ENCODE measurements at regions not wholly inside any gene's neighbourhood (a gene's known extent, or its start where the extent isn't known, plus 50 kb on each side); places are given as distances from the start of the nearest gene placed in this dataset.

- DNase-seq (ENCODE audit: low read depth): no peak
These were observed 100.5 kb upstream of the ZBTB40 start for GRCh38 chr1:22350924-22351767.

GRCh38 chr1:22351768-22352080 lies 99.9 kb upstream of the ZBTB40 start:
- no peak for DNase-seq (ENCODE audit: low read depth)

DNA sequence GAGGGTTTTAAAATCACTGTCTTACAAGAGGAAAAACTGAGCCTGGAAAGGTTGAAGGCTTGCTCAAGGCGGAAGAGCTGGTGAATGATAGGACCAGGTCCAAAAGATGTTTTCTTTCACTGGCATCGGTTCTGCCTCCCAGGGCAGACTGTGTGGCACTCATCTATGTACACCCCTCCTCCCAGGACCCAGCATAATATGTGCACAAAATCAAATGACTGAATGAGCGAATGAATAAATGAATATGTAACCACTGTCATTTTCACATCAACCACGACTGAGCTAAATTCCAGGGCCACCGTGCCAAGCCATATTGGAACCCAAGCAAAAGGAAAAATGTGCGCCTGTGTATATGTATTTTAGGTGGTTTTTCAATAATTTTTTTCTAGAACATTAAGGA lies 99.3 kb upstream of the ZBTB40 start:
- no peak for DNase-seq (ENCODE audit: low read depth)

DNA sequence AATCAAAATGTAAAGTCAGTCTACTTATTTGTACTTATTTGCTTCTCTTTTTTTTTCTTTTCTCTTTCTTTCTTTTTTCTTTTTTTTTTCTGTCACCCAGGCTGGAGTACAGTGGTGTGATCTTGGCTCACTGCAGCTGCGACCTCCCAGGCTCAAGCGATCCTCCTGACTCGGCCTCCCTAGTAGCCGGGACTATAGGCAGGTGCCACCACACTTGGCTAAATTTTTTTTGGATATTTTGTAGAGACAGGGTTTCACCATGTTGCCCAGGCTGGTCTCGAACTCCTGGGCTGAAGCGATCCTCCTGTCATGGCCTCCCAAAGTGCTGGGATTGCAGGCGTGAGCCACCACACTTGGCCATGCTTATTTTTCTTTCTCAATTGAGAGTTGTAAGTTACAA lies 98.8 kb upstream of the ZBTB40 start:
- no peak for DNase-seq (ENCODE audit: low read depth)

- DNase-seq (ENCODE audit: low read depth): no peak
These were observed 92.2 kb upstream of the ZBTB40 start for GRCh38 chr1:22359427-22359826.

GRCh38 chr1:22362626-22363402 lies 88.8 kb upstream of the ZBTB40 start:
- DNase-seq (ENCODE audit: low read depth): no peak

- no peak for DNase-seq (ENCODE audit: low read depth)
These were observed 88.0 kb upstream of the ZBTB40 start for GRCh38 chr1:22363403-22364325.

DNA sequence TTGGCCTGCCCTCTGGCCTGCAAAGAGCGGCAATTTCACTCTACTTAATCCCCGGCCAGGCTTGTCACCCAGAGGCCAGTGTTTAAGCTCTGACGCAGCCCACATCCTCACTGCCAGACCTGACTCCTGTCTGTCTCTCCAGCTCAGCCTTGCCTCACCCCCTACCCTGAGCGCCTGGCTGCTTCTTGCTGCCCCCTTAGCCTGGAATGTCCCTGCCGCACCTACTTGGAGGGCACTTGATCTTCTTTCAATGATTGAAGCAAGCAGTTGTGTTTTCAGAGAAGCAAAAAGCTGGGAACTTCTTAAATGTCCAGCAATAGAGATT lies 87.4 kb upstream of the ZBTB40 start:
- DNase-seq (ENCODE audit: low read depth): no peak

- DNase-seq (ENCODE audit: low read depth): no peak
These were observed 86.9 kb upstream of the ZBTB40 start for GRCh38 chr1:22364764-22365163.

DNA sequence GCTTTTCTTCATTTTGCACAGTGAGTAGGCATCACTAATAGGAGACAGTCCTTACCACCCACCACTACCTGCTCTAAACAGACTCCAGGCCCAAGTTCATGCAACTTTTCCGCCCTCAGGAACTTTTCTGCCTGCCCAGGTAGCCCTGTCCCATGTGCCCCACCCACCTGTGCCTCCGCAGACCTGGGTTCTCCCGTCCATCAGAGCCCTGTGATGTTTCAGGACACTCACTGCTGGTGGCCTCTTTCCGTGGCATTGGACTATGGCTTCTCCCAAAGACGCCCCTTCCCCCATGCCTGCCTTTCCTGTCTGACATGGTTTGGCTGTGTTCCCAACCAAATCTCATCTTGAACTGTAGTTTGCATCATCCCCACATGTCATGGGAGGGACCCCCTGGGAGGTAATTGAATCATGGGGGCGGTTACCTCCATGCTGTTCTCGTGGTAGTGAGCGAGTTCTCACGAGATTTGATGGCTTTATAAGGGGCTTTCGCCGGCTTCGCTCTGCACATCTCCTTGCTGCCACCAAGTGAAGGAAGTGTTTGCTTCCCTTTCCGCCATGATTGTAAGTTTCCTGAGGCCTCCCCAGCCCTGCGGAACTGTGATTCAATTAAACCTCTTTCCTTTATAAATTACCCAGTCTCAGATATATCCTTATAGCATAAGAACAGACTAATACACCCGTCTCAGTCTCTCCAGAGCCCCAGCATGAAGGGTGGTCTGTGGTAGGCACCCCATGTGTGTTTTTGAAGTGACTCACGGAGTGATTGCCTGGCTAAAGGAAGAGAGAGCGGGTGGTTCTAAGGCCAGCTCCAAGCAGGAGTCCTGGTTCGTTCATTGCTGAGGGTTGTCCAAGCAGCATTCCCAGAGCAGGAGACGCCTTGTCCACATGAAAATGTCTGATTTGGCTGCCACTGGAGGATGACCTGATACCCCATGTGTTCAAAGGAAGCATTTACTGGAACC lies 86.0 kb upstream of the ZBTB40 start:
- DNase-seq (ENCODE audit: low read depth): no peak

- DNase-seq (ENCODE audit: low read depth): no peak
These were observed 85.3 kb upstream of the ZBTB40 start for GRCh38 chr1:22366346-22366745.

- DNase-seq (ENCODE audit: low read depth): no peak
These were observed 83.5 kb upstream of the ZBTB40 start for GRCh38 chr1:22368125-22368524.

GRCh38 chr1:22369294-22370189 lies 82.1 kb upstream of the ZBTB40 start:
- no peak for DNase-seq (ENCODE audit: low read depth)

DNA sequence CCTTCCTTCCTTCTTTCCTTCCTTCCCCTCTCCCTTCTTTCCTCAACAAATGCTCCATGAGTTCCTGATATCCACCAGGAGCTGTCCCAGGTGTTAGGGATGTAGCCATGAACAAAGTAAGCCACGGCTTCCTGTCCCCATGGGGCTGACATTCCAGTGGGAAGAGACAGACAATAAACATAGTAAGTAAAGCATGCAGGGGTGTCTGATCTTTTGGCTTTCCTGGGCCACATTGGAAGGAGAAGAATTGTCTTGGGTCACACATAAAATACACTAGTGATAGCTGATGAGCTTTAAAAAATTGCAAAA lies 81.5 kb upstream of the ZBTB40 start:
- no peak for DNase-seq (ENCODE audit: low read depth)

DNA sequence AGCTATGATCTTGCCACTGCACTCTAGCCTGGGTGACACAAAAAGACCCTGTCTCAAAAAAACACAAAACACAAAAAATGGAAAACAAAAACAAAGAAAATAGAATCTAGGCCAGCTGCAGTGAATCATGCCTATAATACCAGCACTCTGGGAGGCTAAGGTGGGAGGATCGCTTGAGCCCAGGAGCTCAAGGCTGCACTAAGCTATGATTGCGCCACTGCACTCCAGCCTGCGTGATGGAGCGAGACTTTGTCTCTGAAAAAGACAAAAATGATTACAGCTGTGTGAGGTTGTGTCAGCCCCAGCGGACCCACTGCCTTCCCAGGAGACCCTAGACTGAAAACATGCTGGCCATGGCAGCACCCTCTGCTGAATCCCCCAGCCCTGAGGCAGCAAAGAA lies 80.2 kb upstream of the ZBTB40 start:
- DNase-seq (ENCODE audit: low read depth): no peak

- DNase-seq (ENCODE audit: low read depth): no peak
These were observed 78.4 kb upstream of the ZBTB40 start for GRCh38 chr1:22373252-22373651.

GRCh38 chr1:22374001-22374400 lies 77.7 kb upstream of the ZBTB40 start:
- DNase-seq (ENCODE audit: low read depth): no peak

- no peak for DNase-seq (ENCODE audit: low read depth)
These were observed 76.0 kb upstream of the ZBTB40 start for GRCh38 chr1:22375601-22376000.

DNA sequence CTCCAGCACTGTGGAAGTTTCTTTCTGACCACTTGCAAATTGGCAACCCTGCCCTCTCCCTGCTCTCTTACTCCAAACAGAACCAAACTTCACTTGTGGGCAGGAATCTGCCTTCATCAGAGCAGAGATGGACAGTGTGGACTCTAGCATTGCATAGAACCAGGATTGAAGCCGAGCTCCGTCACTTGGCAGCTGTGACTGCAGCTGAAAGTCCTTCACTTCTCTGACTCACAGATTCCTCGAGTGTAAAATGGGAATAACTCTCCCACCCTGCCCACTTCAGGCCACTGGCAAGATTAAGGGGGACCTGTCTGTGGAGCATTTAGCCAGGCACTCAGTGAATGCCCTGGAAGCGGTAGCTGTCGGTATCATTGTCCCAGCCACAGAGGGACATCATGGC lies 75.7 kb upstream of the ZBTB40 start:
- DNase-seq (ENCODE audit: low read depth): no peak

DNA sequence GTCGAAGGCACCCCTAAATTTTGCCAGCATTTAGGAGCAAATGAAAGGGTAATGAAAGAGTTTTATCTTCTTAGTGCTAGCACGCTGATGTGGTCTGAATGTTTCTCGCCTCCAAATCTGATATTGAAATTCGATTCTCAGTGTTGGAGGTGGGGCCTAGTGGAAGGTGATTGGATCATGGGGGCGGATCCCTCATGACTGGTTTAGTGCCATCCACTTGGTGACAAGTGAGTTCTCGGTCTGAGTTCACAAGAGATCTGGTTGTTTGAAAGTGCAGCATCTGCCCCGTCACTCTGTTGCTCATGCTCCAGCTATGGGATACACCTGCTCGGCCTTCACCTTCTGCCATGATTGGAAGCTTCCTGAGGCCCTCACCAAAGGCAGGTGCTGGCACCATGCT lies 75.1 kb upstream of the ZBTB40 start:
- DNase-seq (ENCODE audit: low read depth): no peak

DNA sequence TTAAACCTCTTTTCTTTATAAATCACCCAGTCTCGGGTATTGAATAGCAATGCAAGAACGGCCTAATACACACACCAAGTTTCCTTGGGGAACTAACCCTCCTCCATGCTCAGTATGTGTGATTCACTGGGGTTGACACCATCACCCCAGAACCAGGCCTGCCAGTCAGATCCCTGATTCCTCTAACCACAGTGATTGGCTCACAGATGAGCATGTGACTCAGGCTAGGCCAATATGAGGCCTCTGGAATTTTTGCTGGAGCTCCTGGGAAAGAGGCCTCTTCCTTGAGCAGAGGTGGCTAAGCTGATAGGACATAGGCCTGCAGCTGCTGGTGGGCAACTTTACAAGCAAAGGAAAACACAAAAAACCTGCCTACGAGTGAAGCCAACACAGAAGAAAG lies 74.7 kb upstream of the ZBTB40 start:
- no peak for DNase-seq (ENCODE audit: low read depth)
